NCI-H1092 (cell line): ENCODE measurements at regions not wholly inside any gene's neighbourhood (a gene's known extent, or its start where the extent isn't known, plus 50 kb on each side); places are given as distances from the start of the nearest gene placed in this dataset.
A peak's percentile ranks its signal among the peaks of the same experiment; 100 is the strongest.
"Not testable (repeated sequence)": the region's sequence is repeated elsewhere in the genome, so short reads cannot be mapped to it uniquely, and the experiment has no call there.

Experiments
- DNase-seq: peaks from one replicate; lab custom pipeline; 2025; lab: John Stamatoyannopoulos, UW

DNA sequence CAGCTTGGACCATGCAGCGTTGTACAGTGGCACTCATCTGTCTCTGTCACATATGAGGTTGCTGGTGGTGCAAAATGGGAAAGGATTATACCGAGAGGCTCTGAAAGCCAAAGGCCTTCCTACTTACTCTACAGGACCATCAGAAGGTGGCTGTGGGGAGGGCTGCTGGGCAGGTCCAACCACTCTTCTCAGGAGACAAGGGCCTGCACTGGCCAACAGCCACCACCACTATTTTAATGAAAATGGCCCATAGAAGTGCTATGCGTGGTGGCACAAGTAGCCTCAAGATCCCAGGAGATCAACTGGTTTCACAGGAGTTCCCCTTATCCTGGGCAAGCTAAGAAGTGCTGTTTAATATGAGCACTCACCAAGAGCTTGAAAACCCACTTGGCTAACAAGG is 52.3 kb downstream of the MRPL57 start:
- no peak for DNase-seq

DNA sequence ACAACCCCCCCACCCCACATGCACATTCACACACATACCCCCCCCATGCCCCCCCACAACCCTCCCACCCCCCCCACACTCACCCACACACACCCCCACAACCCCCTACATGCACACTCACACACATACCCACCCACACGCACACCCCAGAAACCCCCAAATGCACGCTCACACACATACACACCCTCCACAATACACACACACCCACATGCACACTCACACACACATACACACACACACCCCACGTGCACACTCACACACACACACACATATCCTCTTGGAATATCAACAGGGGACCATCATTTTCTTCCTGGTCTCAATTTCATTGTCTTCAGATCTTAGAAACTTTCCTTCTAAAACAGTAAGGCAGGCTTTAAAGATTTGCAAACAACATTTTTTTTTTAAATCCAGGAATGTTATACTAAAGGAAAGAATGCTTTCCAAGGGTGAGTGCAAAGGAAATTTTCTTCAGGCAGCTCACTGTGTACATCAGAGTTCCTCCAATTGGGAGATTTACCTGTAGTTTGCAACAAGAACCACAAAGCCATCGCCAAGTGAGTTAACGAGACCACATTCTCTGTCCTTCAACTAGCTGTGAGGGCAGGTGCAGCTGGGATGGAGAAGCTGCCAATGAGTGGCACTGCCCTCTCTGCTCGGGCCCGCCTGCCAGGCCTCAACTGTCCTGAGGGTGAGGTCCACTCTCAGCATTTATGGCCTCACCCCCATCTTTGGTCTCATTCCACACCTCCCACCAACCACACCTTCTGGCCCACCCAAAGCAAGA is 53.0 kb downstream of the MRPL57 start:
- DNase-seq = no peak

DNA sequence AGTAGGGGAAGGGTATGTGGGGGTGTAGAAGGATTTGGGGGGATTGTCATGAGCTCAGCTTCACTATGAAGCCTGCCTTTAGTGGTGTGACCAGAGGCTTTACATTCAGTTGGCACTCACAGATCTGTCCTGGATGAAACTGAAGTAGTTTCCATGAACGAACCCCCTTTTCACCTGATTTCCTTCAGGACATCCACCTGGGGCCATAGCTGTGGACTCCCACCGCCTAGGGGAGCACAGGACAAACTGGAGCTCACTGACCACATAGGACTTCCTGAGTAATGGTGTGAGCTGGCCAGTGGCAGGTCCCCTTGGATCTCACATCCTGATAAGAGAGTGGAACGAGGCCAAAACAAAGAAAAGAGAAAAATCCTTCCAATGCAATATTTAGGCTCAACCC is 54.1 kb downstream of the MRPL57 start:
- no peak for DNase-seq

DNA sequence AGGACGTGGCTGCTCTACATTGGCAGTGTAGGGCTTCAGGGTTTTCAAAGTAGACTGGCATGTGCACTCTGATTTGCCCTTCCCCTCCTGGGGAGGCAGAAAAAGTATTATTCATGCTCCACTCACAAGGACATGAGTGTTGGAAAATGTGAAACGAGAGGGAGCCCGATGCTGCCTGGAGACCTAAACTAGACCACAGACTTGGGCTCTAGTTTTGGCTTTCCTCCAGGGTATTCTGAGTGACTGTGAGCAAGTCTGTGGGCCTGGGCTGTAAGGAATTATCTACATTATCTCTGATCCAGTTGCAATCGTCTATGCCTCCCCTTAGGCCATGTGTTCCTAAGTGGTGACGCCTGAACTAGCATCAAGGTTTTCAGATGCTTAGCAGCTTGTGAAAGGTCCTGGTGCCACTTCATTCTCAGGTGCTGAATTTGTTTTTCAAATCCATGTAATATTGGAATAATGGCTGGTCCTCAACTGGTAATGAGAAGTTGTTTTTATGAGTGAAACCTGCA is 55.0 kb downstream of the MRPL57 start:
- DNase-seq = no peak

DNA sequence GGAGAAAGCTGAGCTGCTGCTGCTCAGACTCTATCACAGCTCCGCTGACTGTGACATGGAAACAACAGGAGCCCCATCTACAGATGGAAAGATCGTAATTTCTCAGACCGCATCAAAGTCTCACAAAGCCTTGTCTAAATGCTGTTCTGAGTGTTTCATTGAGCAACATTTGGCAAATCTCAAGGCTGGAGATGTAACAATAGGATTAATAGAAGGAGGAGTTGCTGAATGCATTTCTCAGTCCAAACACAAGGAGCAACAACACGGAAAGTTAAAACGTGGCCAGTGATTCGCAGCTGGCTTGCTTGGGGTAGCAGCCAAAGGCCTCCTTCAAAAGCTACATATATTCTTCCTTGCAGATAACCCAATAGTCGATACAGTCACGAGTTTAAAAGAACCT is 55.7 kb downstream of the MRPL57 start:
- no peak for DNase-seq

- no peak for DNase-seq
These were observed 56.1 kb downstream of the MRPL57 start for GRCh38 chr13:21232599-21232998.

DNA sequence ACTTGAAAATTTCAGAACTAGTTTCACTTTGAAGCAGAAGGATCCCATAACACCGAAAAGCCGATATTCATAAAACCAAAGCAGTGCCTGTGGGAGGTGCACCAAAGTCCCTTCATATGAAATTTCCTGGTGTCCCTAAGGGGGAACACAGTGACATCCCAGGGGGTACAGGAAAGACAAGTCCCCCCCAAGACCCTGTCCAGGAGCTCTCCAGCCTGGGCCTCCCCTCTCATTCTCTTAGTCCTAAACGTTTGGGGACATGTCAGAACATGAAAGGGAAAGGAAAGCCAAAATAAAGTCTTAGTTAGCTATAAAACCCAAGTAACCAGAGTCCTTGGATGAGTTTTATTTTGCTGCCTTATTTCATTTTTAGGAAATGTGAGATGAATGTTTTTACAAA is 56.6 kb downstream of the MRPL57 start:
- DNase-seq = no peak

DNA sequence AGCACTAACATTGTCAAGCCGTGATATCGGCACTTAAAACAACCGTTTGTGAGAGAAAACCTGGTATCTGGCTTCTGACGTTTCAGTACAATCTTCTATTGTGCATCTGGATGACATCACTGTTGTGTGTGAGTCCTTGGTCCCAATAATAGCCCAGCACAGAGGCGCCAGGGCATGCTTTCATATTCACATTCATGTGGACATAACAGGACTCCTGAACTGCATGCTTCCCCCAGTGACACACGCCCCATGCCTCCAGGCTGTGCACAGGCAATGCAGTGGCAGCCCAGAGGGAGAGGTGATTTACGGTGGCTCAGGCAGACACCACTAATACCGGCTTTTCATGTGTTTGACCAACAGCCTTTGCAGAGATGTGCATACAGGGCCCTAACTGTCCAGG is 58.1 kb downstream of the MRPL57 start:
- DNase-seq = no peak

- no peak for DNase-seq
These were observed 58.7 kb downstream of the MRPL57 start for GRCh38 chr13:21235174-21235573.

GRCh38 chr13:21237081-21237480 is 60.6 kb downstream of the MRPL57 start:
- DNase-seq = no peak

DNA sequence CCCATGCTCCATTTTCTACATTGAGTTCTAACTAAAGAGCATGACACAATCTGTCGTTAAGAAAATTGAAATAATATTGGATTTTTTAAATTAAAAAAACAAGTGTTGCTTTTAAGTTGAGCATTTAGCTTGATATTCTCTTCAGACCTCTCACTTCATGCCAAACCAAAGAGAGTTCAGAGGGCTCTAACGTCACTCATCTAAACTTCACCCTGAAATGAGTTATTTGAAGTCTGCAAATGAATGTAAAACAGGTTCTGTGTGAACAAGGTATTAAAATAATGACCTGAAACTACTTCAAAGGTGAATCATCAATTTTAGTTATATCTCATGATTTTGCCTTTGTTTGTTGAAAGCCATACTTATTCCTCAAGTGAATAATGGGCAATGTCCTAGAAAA is 61.8 kb downstream of the MRPL57 start:
- no peak for DNase-seq

DNA sequence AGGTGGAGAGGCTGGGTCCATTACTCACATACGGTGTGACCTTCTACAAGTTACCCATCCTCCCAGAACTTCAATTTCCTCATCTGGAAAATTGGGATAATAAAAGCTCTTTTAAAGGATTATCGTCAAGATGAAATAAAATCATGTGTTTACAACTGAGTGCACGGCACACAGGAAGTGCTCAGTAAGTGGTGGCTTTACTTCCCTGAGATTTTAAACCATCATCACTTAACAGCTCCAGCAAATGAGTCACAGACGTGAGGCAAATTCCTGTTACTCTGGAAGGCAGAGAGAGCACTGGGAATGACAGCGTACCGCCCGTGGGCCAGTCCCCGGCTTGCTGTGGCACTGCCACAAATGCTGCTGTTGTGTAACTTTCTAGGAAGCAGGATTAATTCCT is 64.1 kb downstream of the MRPL57 start:
- DNase-seq = no peak

DNA sequence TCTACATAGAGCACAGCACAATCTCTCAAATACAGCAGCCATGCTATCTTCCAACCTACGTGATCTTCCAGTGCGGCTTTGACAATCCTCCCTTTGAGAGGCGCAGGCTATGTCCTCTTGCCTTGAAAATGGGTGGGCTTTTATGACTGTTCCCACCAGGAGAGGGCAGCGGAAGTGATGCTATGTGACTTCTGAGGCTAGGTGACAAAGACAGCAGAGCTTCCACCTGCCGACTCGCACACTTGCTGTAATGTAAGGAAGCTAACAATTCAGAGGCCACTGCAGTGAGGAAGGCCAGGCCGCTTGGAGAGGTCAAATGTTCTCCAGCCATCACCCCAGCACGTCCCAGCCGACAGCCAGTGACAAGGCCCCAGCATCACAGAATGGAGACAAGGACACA is 65.8 kb downstream of the MRPL57 start:
- no peak for DNase-seq

DNA sequence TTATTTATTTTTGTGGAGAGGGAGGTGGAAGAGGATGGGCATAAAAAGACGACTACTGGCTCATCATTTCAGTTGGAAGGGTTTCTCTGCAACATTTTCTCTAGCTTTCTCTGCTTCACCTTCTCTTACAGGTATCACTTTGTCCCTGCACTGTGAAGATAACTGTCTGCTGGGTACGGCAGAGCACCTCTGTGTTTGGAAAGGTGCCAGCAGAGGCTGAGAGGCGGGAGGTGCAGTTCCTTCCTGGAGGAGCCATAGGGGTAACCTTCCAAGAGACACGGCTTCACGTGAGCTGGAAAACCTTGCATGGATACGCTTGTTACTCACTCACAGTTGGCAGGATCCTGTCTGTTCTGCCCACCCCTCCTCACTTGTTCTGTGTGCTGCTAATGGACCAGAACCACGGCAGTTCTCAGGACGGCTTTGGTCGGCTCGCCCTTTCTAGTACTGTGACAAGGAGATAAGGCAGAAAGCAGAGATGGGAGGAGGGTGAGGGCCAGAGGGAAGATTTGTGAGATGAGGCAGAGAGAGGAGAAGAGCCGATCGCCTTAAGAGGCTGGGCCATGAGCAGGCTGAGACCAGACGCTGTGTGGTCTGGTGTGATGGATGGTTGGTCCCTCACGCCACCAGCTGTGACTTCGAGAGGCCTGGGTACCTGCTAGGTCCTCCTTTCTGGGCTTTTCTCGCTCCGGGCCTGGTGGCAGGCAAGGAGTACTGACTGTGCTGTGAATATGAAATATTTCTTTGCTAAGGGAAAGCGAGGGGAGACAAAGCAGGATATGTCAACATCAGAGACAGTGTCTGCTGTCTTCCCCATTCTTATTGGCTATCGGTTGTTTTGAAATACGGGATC is 66.8 kb downstream of the MRPL57 start:
- peak; percentile 67 for DNase-seq

GRCh38 chr13:21243898-21244184 is 67.4 kb downstream of the MRPL57 start:
- not testable (repeated sequence) for DNase-seq

- no peak for DNase-seq
These were observed 70.4 kb downstream of the MRPL57 start for GRCh38 chr13:21246761-21247452.

DNA sequence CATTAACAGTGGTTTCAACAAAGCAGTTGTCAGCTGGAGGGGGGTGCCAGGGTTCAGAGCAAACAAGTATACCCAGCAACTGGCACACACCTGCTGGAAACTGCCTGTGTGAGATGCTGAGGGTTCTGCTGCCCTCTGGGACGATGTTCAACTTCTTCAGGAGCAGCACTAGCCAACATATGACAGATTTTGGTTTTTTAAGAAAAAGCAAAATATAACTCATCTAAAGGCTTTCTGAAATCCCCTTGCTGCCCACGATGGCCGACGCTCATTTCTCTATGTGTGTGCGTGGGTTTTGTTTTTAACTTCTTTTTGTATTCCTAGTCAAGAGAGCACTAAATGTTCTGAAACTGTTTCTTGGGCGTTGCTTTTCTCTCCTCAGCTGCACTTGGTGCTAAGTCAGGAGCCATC is 79.9 kb downstream of the MRPL57 start:
- no peak for DNase-seq

- DNase-seq = no peak
These were observed 80.4 kb downstream of the MRPL57 start for GRCh38 chr13:21256891-21257290.

- no peak for DNase-seq
These were observed 83.4 kb downstream of the MRPL57 start for GRCh38 chr13:21259571-21260455.

DNA sequence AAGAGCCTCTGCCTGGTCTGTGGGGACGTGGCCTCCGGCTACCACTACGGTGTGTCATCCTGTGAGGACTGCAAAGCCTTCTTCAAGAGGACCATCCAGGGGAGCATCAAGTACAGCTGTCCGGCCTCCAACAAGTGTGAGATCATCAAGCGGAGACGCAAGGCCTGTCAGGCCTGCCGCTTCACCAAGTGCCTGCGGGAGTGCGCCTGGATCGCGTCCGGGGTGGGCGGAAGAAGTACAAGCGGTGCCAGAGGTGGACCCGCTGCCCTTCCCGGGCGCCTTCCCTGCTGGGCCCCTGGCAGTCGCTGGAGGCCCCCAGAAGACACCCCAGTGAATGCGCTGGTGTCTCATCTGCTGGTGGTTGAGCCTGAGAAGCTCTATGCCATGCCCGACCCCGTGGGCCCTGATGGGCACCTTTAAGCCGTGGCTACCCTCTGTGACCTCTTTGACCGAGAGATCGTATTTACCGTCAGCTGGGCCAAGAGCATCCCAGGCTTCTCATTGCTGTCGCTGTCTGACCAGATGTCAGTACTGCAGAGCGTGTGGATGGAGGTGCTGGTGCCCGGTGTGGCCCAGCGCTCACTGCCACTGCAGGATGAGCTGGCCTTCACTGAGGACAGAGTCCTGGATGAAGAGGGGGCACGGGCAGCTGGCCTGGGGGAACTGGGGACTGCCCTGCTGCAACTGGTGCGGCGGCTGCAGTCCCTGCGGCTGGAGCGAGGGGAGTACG is 84.3 kb downstream of the MRPL57 start:
- DNase-seq = not testable (repeated sequence)
